KMS-11 (cell line): ENCODE measurements at regions not wholly inside any gene's neighbourhood (a gene's known extent, or its start where the extent isn't known, plus 50 kb on each side); places are given as distances from the start of the nearest gene placed in this dataset.

ENCODE experiments used
- H2AFZ ChIP-seq: fragments of 200-600 bp; sonication (generic); 2 replicates; pipeline ENCODE4 v1.6.1; 2016; ENCODE audit warnings: antibody characterized with exemption, mixed run types, low read depth
- H3K27ac ChIP-seq: fragments of 200-600 bp; sonication (generic); 2 replicates; pipeline ENCODE4 v1.6.1; 2016; ENCODE audit warnings: mild to moderate bottlenecking, mixed run types
- H3K27me3 ChIP-seq: fragments of 200-600 bp; sonication (generic); 2 replicates; pipeline ENCODE4 v1.6.1; 2017; ENCODE audit warnings: mild to moderate bottlenecking, low read depth, mixed run types, moderate library complexity; ENCODE audit not compliant: insufficient read depth
- H3K36me3 ChIP-seq: fragments of 200-600 bp; sonication (generic); 2 replicates; pipeline ENCODE4 v1.6.1; 2017; ENCODE audit warnings: mild to moderate bottlenecking, mixed run types; ENCODE audit not compliant: insufficient read depth
- H3K4me1 ChIP-seq: fragments of 200-600 bp; sonication (generic); 2 replicates; pipeline ENCODE4 v1.6.1; 2016; ENCODE audit warnings: mild to moderate bottlenecking, low read depth, mixed run types; ENCODE audit not compliant: poor library complexity, severe bottlenecking
- H3K4me2 ChIP-seq: fragments of 200-600 bp; sonication (generic); 2 replicates; pipeline ENCODE4 v1.7.0; 2016; ENCODE audit warnings: mild to moderate bottlenecking, mixed run types
- H3K4me3 ChIP-seq: fragments of 200-600 bp; sonication (generic); IDR thresholded peaks from 2 replicates; pipeline ENCODE4 v1.6.1; 2017; ENCODE audit warnings: low read depth, low read length, mixed read lengths; ENCODE audit not compliant: insufficient read depth
- H3K79me2 ChIP-seq: fragments of 200-600 bp; sonication (generic); 2 replicates; pipeline ENCODE4 v1.6.1; 2016; ENCODE audit warnings: low read depth, mixed run types; ENCODE audit not compliant: insufficient read depth
- H3K9ac ChIP-seq: fragments of 200-600 bp; sonication (generic); 2 replicates; pipeline ENCODE4 v1.6.1; 2016; ENCODE audit warnings: mild to moderate bottlenecking, mixed run types
- H4K20me1 ChIP-seq: fragments of 200-600 bp; sonication (generic); 2 replicates; pipeline ENCODE4 v1.6.1; 2016; ENCODE audit warnings: mild to moderate bottlenecking, mixed run types; ENCODE audit not compliant: insufficient read depth
- TF ChIP-seq, protein P1 (sequence below): fragments of 200-600 bp; sonication (generic); conservative IDR thresholded peaks from 2 replicates; pipeline ENCODE4 v1.6.1; 2017; ENCODE audit warnings: low read depth, mild to moderate bottlenecking, antibody characterized with exemption, low read length, moderate library complexity, mixed read lengths

DNA sequence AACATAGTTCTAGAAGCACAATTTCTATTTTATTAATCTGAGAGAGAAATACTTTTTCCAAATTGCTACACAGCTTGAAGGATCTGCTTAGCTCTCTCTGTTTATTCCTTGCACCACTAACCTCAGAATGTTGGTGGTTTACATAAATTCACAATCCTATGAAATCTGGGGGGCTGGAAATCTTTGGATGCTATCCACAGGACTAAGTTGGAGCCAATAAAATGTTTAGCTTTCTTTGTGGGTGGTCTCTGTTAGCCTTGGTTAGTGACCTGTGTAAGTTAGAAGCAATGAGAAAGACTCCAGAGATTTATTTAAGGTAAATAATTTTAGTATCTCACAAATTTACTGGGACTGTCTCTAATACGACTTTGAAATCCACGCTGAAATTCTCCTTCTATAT is 418.1 kb downstream of the ADGRL2 start:
- H3K79me2 ChIP-seq = no peaks in the 10 kb centered on the region
- H3K27ac ChIP-seq = no peak overlapping the region
- no peaks in the 10 kb centered on the region for H3K4me1 ChIP-seq
- no peaks in the 10 kb centered on the region for H4K20me1 ChIP-seq
- no peak overlapping the region for H3K4me3 ChIP-seq
- no peak overlapping the region for H3K9ac ChIP-seq
- no peaks in the 10 kb centered on the region for H3K27me3 ChIP-seq
- no peaks in the 10 kb centered on the region for H3K36me3 ChIP-seq
- H2AFZ ChIP-seq = no peak overlapping the region
- TF ChIP-seq, protein P1, sequence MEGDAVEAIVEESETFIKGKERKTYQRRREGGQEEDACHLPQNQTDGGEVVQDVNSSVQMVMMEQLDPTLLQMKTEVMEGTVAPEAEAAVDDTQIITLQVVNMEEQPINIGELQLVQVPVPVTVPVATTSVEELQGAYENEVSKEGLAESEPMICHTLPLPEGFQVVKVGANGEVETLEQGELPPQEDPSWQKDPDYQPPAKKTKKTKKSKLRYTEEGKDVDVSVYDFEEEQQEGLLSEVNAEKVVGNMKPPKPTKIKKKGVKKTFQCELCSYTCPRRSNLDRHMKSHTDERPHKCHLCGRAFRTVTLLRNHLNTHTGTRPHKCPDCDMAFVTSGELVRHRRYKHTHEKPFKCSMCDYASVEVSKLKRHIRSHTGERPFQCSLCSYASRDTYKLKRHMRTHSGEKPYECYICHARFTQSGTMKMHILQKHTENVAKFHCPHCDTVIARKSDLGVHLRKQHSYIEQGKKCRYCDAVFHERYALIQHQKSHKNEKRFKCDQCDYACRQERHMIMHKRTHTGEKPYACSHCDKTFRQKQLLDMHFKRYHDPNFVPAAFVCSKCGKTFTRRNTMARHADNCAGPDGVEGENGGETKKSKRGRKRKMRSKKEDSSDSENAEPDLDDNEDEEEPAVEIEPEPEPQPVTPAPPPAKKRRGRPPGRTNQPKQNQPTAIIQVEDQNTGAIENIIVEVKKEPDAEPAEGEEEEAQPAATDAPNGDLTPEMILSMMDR = no peak
- no peak overlapping the region for H3K4me2 ChIP-seq

DNA sequence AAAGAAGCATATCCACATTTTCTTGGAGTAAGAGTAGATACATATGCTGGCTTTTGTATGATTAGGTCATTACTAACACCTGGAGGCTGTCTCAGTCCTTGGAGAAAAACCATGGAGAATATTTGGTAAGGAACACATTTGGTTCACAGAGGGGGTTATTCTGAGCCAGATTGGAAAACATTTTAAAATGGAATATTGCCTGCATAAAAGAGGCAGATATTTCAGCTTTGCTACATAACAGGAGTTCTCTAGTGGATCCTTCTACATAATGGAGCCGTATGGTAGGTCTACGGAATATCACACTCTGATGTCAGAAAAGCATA is 415.1 kb downstream of the ADGRL2 start:
- TF ChIP-seq, protein P1 = no peak
- H3K4me2 ChIP-seq = no peak overlapping the region
- H3K36me3 ChIP-seq = no peaks in the 10 kb centered on the region
- H3K27me3 ChIP-seq = no peaks in the 10 kb centered on the region
- no peak overlapping the region for H3K27ac ChIP-seq
- H2AFZ ChIP-seq = no peak overlapping the region
- no peak overlapping the region for H3K4me3 ChIP-seq
- H3K9ac ChIP-seq = no peak overlapping the region
- H4K20me1 ChIP-seq = no peaks in the 10 kb centered on the region
- H3K4me1 ChIP-seq = no peaks in the 10 kb centered on the region
- no peaks in the 10 kb centered on the region for H3K79me2 ChIP-seq

DNA sequence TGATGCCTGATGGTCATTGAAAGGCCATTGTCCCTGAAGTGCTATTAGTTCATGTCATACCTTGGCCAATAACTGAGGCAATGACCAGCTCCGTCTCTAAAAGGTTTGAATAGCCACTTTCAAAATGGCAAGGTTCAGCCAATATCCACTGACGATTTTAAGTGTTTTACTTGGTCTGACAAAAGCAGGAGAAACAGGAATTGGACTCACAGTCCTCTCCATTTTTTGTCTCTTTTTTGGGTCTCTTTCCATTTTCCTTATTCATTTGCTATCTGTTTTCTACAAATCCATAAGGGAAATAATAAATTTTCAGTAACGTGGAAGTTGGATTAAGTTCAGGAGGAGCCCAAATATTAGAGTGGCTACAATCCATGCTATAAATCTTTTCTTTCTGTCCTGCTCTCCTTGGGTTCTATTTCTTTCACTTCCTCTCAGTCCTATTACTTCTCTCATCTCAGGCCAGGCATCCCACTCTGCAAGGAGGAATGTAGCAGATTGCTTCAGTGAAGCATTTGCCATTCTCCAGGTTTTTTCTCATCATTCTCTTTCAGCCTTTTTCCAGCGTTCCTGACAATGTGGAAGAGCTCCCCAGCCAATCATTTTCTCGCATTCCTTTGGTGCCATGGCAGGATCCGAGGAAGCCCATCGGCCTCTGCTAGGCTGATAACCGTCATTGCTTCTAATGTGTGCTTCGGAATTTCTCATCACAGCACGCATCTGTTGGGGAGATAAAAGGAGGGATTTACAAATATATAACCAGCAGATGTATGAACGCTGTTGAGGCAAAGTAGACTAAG is 414.5 kb downstream of the ADGRL2 start:
- H3K36me3 ChIP-seq = no peaks in the 10 kb centered on the region
- no peaks in the 10 kb centered on the region for H3K27me3 ChIP-seq

DNA sequence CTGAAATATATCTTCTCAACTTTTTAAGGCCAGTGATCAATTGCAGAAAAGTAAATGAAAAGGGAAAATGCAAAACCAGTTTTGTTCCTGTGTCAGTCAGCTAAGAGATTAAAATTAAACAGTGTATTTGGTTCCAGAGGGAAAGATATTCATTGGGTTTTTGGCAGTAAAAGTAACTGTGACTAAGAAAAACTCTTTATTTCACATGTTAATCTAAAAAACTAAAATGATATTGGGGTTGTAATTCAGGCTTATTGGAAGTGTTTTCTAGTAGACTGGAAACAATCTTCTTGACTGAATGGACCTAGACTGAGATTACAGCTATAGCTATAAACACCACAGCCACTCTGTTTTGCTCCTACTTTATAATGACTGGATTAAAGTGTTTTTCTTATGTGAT is 413.9 kb downstream of the ADGRL2 start:
- no peaks in the 10 kb centered on the region for H3K36me3 ChIP-seq
- H3K4me2 ChIP-seq = no peak overlapping the region
- H3K27ac ChIP-seq = no peak overlapping the region
- no peaks in the 10 kb centered on the region for H3K4me1 ChIP-seq
- no peaks in the 10 kb centered on the region for H3K79me2 ChIP-seq
- no peak overlapping the region for H2AFZ ChIP-seq
- H3K27me3 ChIP-seq = no peaks in the 10 kb centered on the region
- TF ChIP-seq, protein P1 = no peak
- no peak overlapping the region for H3K9ac ChIP-seq
- H3K4me3 ChIP-seq = no peak overlapping the region
- no peaks in the 10 kb centered on the region for H4K20me1 ChIP-seq

More for the DNA sequence above, 414.5 kb downstream of the ADGRL2 start:
- Histone ChIP-seq H4K20me1 (no peaks in the 10 kb centered on the region), H3K27ac (no peak overlapping the region), H2AFZ (no peak overlapping the region), H3K4me3 (no peak overlapping the region), H3K4me1 (no peaks in the 10 kb centered on the region), H3K79me2 (no peaks in the 10 kb centered on the region), H3K4me2 (no peak overlapping the region), H3K9ac (no peak overlapping the region)
- TF ChIP-seq, protein P1 = no peak
